WERI-Rb-1 (cell line): ENCODE measurements at regions not wholly inside any gene's neighbourhood (a gene's known extent, or its start where the extent isn't known, plus 50 kb on each side); places are given as distances from the start of the nearest gene placed in this dataset.

Source experiments
- DNase-seq: peaks from one replicate; pipeline ENCODE4 v3.0.0-alpha.2; 2020
- H3K27ac ChIP-seq: fragments of 250-450 bp; sonication (Bioruptor Pico); 2 replicates; pipeline ENCODE4 v1.5.1; 2020; ENCODE audit warnings: mild to moderate bottlenecking, moderate library complexity
- H3K27me3 ChIP-seq: fragments of 250-450 bp; sonication (Bioruptor Pico); 2 replicates; pipeline ENCODE4 v1.5.1; 2021; ENCODE audit warnings: mild to moderate bottlenecking, low read depth, moderate library complexity; ENCODE audit not compliant: insufficient read depth, severe bottlenecking
- H3K36me3 ChIP-seq: fragments of 250-450 bp; sonication (Bioruptor Pico); 2 replicates; pipeline ENCODE4 v1.5.1; 2020; ENCODE audit warnings: mild to moderate bottlenecking, moderate library complexity
- H3K4me3 ChIP-seq: 2 replicates; pipeline ENCODE4 v1.5.1; 2011; ENCODE audit warnings: low read depth, mild to moderate bottlenecking, control low read depth, low read length
- H3K9me3 ChIP-seq: fragments of 250-450 bp; sonication (Bioruptor Pico); 2 replicates; pipeline ENCODE4 v1.5.1; 2021; ENCODE audit warnings: mild to moderate bottlenecking, moderate library complexity; ENCODE audit not compliant: severe bottlenecking
- CTCF ChIP-seq: IDR thresholded peaks from 2 replicates; pipeline ENCODE4 v1.5.1; 2011; ENCODE audit warnings: low read depth, mild to moderate bottlenecking, control low read depth, inconsistent platforms, low read length

DNA sequence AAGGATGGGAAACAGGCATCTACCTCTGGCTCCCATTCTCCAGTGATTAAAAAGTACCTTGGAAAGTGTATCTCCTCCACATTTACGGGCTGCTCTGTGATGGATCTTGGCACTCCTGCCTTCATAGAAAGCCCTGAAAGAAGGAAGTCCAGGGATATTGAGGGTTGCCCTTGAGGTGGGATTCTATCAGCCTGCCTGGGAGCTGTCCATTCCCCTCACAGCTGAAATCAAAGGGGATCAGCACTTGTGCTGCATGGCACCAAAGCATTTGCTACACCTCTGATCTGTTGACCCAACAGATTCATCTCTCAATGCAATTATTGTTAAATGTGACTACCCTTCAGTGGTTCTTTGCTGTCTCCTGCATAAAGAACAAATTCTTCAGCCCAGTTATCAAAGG lies 442.0 kb upstream of the RUNX1 start:
- no peak overlapping the region for H3K27ac ChIP-seq
- peaks cover 4% of the 10 kb centered on the region for H3K9me3 ChIP-seq
- no peak for DNase-seq
- no peak overlapping the region for H3K4me3 ChIP-seq
- H3K36me3 ChIP-seq: no peaks in the 10 kb centered on the region
- H3K27me3 ChIP-seq: peaks cover 65% of the 10 kb centered on the region
- TF ChIP-seq CTCF: no peak

- DNase-seq: no peak
- Histone ChIP-seq H3K4me3 (no peak overlapping the region), H3K27me3 (peaks cover 81% of the 10 kb centered on the region), H3K9me3 (peaks cover 4% of the 10 kb centered on the region), H3K27ac (no peak overlapping the region), H3K36me3 (no peaks in the 10 kb centered on the region)
- no peak for TF ChIP-seq CTCF
Measured at GRCh38 chr21:35489389-35489980, 440.4 kb upstream of the RUNX1 start.

- no peak for TF ChIP-seq CTCF
- Histone ChIP-seq H3K27me3 (peaks cover 86% of the 10 kb centered on the region), H3K4me3 (no peak overlapping the region), H3K27ac (no peak overlapping the region), H3K36me3 (no peaks in the 10 kb centered on the region), H3K9me3 (peaks cover 4% of the 10 kb centered on the region)
- DNase-seq: no peak
Measured at GRCh38 chr21:35488946-35489345, 439.8 kb upstream of the RUNX1 start.

- Histone ChIP-seq H3K27me3 (peaks cover 82% of the 10 kb centered on the region), H3K9me3 (no peaks in the 10 kb centered on the region), H3K27ac (no peak overlapping the region), H3K36me3 (no peaks in the 10 kb centered on the region), H3K4me3 (no peak overlapping the region)
- no peak for TF ChIP-seq CTCF
- no peak for DNase-seq
Measured at GRCh38 chr21:35485364-35485763, 436.3 kb upstream of the RUNX1 start.

DNA sequence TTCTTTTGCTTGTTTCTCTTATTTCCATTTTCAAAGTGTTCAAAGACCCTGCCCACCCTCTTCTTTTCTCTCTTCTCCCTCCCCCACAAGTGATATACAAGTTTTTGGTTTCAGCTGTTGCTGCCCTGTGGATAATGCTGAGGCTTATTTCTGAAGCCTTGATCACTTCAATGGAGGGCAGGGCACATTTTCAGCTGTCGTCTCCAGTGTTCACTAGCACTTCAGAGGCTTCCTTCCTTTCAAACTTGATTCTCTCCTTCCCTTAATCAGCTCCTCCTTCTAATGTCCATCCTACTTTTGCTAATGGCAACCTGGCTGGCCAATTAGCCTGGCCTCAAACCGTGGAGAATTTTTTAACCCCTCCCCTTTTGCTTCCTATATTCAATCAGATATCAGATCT lies 435.7 kb upstream of the RUNX1 start:
- Histone ChIP-seq H3K27me3 (peaks cover 79% of the 10 kb centered on the region), H3K9me3 (no peaks in the 10 kb centered on the region), H3K4me3 (no peak overlapping the region), H3K36me3 (no peaks in the 10 kb centered on the region), H3K27ac (no peak overlapping the region)
- DNase-seq: no peak
- no peak for TF ChIP-seq CTCF

DNA sequence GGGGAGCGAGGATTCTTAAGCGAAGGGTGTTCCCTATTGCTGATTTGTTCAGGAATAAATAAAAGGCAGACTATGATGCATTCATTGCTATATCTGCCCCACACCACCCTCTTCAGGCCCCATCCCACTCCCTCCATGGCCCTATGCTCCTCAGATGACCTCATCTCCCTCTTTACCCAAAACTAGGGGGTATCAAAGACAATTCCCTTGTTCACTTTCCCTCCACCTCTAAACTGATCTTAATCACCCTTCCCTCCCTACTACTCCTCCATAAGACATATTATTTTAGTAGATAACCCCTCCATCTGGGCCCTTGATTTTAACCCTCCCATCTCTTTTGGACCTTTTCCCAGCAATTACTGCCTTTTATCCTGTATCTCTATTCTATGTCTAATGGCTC lies 434.9 kb upstream of the RUNX1 start:
- H3K9me3 ChIP-seq: no peaks in the 10 kb centered on the region

More for the DNA sequence above, 434.9 kb upstream of the RUNX1 start:
- Histone ChIP-seq H3K27ac (no peak overlapping the region), H3K36me3 (no peaks in the 10 kb centered on the region), H3K4me3 (no peak overlapping the region), H3K27me3 (peaks cover 76% of the 10 kb centered on the region)
- no peak for TF ChIP-seq CTCF
- DNase-seq: no peak
